WTC11 (cell line): ENCODE measurements at regions not wholly inside any gene's neighbourhood (a gene's known extent, or its start where the extent isn't known, plus 50 kb on each side); places are given as distances from the start of the nearest gene placed in this dataset.

Experiments
- AR ChIP-seq: fragments of 250-450 bp; sonication (Bioruptor Pico); IDR thresholded peaks from 2 replicates; pipeline ENCODE4 v1.9.0; 2021; ENCODE audit warnings: mild to moderate bottlenecking
- CBFB ChIP-seq: sonication (generic); formaldehyde crosslinking; IDR thresholded peaks from 2 replicates; pipeline ENCODE4 v1.8.1; 2022; ENCODE audit warnings: mild to moderate bottlenecking, low read depth, missing genetic modification reagents
- CTCF ChIP-seq: fragments of 200-600 bp; IDR thresholded peaks from 2 replicates; pipeline ENCODE4 v1.8.0; 2022; ENCODE audit warnings: antibody characterized with exemption
- E2F4 ChIP-seq: sonication (generic); formaldehyde crosslinking; IDR thresholded peaks from 2 replicates; pipeline ENCODE4 v1.8.1; 2022; ENCODE audit warnings: low read depth, mild to moderate bottlenecking, moderate library complexity, missing genetic modification reagents, borderline replicate concordance
- ELF4 ChIP-seq: sonication (generic); formaldehyde crosslinking; IDR thresholded peaks from 2 replicates; pipeline ENCODE4 v1.8.1; 2022; ENCODE audit warnings: low read depth, mild to moderate bottlenecking, moderate library complexity, missing genetic modification reagents
- EMX1 ChIP-seq: fragments of 250-450 bp; sonication (Bioruptor Pico); IDR thresholded peaks from 2 replicates; pipeline ENCODE4 v1.8.0; 2021; ENCODE audit warnings: mild to moderate bottlenecking
- MAX ChIP-seq: sonication (generic); formaldehyde crosslinking; IDR thresholded peaks from 2 replicates; pipeline ENCODE4 v1.8.0; 2022; ENCODE audit warnings: mild to moderate bottlenecking, missing genetic modification reagents
- MXD4 ChIP-seq: fragments of 250-450 bp; sonication (Bioruptor Pico); IDR thresholded peaks from 2 replicates; pipeline ENCODE4 v1.8.0; 2021; ENCODE audit warnings: mild to moderate bottlenecking, moderate library complexity, borderline replicate concordance
- NR1H2 ChIP-seq: sonication (generic); formaldehyde crosslinking; IDR thresholded peaks from 2 replicates; pipeline ENCODE4 v1.9.0; 2021; ENCODE audit warnings: mild to moderate bottlenecking, moderate library complexity, missing genetic modification reagents
- PRDM15 ChIP-seq: sonication (generic); formaldehyde crosslinking; IDR thresholded peaks from 2 replicates; pipeline ENCODE4 v1.8.0; 2022; ENCODE audit warnings: missing genetic modification reagents
- RELA ChIP-seq: sonication (generic); formaldehyde crosslinking; IDR thresholded peaks from 2 replicates; pipeline ENCODE4 v1.8.1; 2022; ENCODE audit warnings: missing genetic modification reagents, mild to moderate bottlenecking, borderline replicate concordance
- USF1 ChIP-seq: sonication (generic); formaldehyde crosslinking; IDR thresholded peaks from 2 replicates; pipeline ENCODE4 v1.8.0; 2022; ENCODE audit warnings: mild to moderate bottlenecking, missing genetic modification reagents
- USF2 ChIP-seq: sonication (generic); formaldehyde crosslinking; IDR thresholded peaks from 2 replicates; pipeline ENCODE4 v1.8.1; 2023; ENCODE audit warnings: mild to moderate bottlenecking, missing genetic modification reagents, moderate library complexity
- ZNF416 ChIP-seq: fragments of 250-450 bp; sonication (Bioruptor Pico); IDR thresholded peaks from 2 replicates; pipeline ENCODE4 v1.9.0; 2021; ENCODE audit warnings: mild to moderate bottlenecking, inconsistent platforms

GRCh38 chr5:100647461-100648230 lies 112.5 kb downstream of the FAM174A start:
- TF ChIP-seq E2F4 (CRISPR knock-in tag) (no peak), USF1 (CRISPR knock-in tag) (no peak), USF2 (CRISPR knock-in tag) (no peak), CTCF (no peak), CBFB (CRISPR knock-in tag) (no peak), RELA (CRISPR knock-in tag) (no peak), NR1H2 (CRISPR knock-in tag) (no peak), MAX (CRISPR knock-in tag) (no peak), ZNF416 (CRISPR knock-in tag) (no peak), MXD4 (no peak), PRDM15 (CRISPR knock-in tag) (no peak), AR (CRISPR knock-in tag) (no peak), EMX1 (CRISPR knock-in tag) (no peak), ELF4 (no peak)
